ENCODE measurements at regions not wholly inside any gene's neighbourhood (a gene's known extent, or its start where the extent isn't known, plus 50 kb on each side); places are given as distances from the start of the nearest gene placed in this dataset.

- TF ChIP-seq CTCF (IDR thresholded peaks at IDR 0.05; ENCODE audit: poor library complexity) (no peak), EZH2 (IDR thresholded peaks at IDR 0.05; ENCODE audit: borderline replicate concordance) (no peak), EZH2phosphoT487 (IDR thresholded peaks at IDR 0.05; ENCODE audit: low read depth, severe bottlenecking, unreplicated experiment) (no peak)
Measured at GRCh38 chr12:64998371-64999147, 122.5 kb downstream of the WIF1 start.

All from hepatocyte (in vitro differentiated cells).